A673 (cell line): ENCODE measurements at regions not wholly inside any gene's neighbourhood (a gene's known extent, or its start where the extent isn't known, plus 50 kb on each side); places are given as distances from the start of the nearest gene placed in this dataset.
"Not testable (repeated sequence)": the region's sequence is repeated elsewhere in the genome, so short reads cannot be mapped to it uniquely, and the experiment has no call there.

ENCODE experiments used
- BruUV-seq: library from RNA; stranded (reverse); fragments of 400-500 nt; replicated peaks from 2 replicates; lab custom pipeline; 2021; lab: Mats Ljungman, UMichigan
- CTCF ChIA-PET: fragments of 300-600 bp; sonication (Branson Sonifier 250); formaldehyde crosslinking; loops from one replicate; lab custom pipeline; 2022; ENCODE audit warnings: antibody characterized with exemption; lab: Charles Lee
- POLR2A ChIA-PET: fragments of 300-600 bp; sonication (Branson Sonifier 250); formaldehyde crosslinking; loops from one replicate; lab custom pipeline; 2022; ENCODE audit warnings: antibody characterized with exemption; ENCODE audit not compliant: low non-redundant PET; lab: Charles Lee
- DNase-seq: peaks from one replicate; pipeline ENCODE4 v3.0.0-alpha.2; 2015; ENCODE audit warnings: low spot score
- H3K27ac ChIP-seq: fragments of 200-600 bp; sonication (generic); 2 replicates; pipeline ENCODE4 v1.5.1; 2016; ENCODE audit warnings: mixed run types, low read depth, mild to moderate bottlenecking, mixed read lengths, antibody characterized with exemption, low read length; ENCODE audit not compliant: poor library complexity, severe bottlenecking
- H3K27me3 ChIP-seq: fragments of 200-600 bp; sonication (generic); replicated peaks from 2 replicates; pipeline ENCODE4 v1.6.1; 2017; ENCODE audit warnings: mixed run types, low read depth, mild to moderate bottlenecking, mixed read lengths, antibody characterized with exemption, low read length; ENCODE audit not compliant: insufficient read depth, poor library complexity
- H3K36me3 ChIP-seq: fragments of 200-600 bp; sonication (generic); 2 replicates; pipeline ENCODE4 v1.6.1; 2016; ENCODE audit warnings: mixed run types, mild to moderate bottlenecking, mixed read lengths, antibody characterized with exemption, low read length; ENCODE audit not compliant: insufficient read depth, poor library complexity, severe bottlenecking
- H3K4me1 ChIP-seq: fragments of 200-600 bp; sonication (generic); 2 replicates; pipeline ENCODE4 v1.6.1; 2017; ENCODE audit warnings: mixed run types, mild to moderate bottlenecking, mixed read lengths, antibody characterized with exemption, low read length; ENCODE audit not compliant: insufficient read depth, poor library complexity, severe bottlenecking
- H3K4me3 ChIP-seq: fragments of 200-600 bp; sonication (generic); 2 replicates; pipeline ENCODE4 v1.5.1; 2016; ENCODE audit warnings: low read depth, mixed run types, mild to moderate bottlenecking, mixed read lengths, low read length; ENCODE audit not compliant: poor library complexity, severe bottlenecking
- H3K9me3 ChIP-seq: fragments of 200-600 bp; sonication (generic); 2 replicates; pipeline ENCODE4 v1.6.1; 2016; ENCODE audit warnings: mixed run types, low read depth, mild to moderate bottlenecking, mixed read lengths, antibody characterized with exemption, low read length; ENCODE audit not compliant: poor library complexity, severe bottlenecking
- EZH2 ChIP-seq: fragments of 200-600 bp; sonication (generic); IDR thresholded peaks from 2 replicates; pipeline ENCODE4 v1.6.1; 2017; ENCODE audit warnings: borderline replicate concordance, low read depth, mild to moderate bottlenecking, mixed read lengths, antibody characterized with exemption, low read length; ENCODE audit not compliant: poor library complexity, severe bottlenecking
- intact Hi-C: fragments of 100-400 bp; cut with micrococcal nuclease; formaldehyde crosslinking; loops from one replicate; pipeline ENCODE4 v1.10.0; 2022; ENCODE audit not compliant: unreplicated experiment
- TF ChIP-seq, protein P1 (sequence below): fragments of 300-800, 200-600 bp; sonication (generic); conservative IDR thresholded peaks from 2 replicates; pipeline ENCODE4 v1.5.1; 2017; ENCODE audit warnings: low read depth, mild to moderate bottlenecking, antibody characterized with exemption, low read length, moderate library complexity, mixed read lengths

- no peak overlapping the region for H3K27ac ChIP-seq
- BruUV-seq, result no TSS peak
- DNase-seq, result no peak
- H3K36me3 ChIP-seq, result no peaks in the 10 kb centered on the region
- no peaks in the 10 kb centered on the region for H3K27me3 ChIP-seq
- POLR2A ChIA-PET, result no interaction called here
- TF ChIP-seq, protein P1, sequence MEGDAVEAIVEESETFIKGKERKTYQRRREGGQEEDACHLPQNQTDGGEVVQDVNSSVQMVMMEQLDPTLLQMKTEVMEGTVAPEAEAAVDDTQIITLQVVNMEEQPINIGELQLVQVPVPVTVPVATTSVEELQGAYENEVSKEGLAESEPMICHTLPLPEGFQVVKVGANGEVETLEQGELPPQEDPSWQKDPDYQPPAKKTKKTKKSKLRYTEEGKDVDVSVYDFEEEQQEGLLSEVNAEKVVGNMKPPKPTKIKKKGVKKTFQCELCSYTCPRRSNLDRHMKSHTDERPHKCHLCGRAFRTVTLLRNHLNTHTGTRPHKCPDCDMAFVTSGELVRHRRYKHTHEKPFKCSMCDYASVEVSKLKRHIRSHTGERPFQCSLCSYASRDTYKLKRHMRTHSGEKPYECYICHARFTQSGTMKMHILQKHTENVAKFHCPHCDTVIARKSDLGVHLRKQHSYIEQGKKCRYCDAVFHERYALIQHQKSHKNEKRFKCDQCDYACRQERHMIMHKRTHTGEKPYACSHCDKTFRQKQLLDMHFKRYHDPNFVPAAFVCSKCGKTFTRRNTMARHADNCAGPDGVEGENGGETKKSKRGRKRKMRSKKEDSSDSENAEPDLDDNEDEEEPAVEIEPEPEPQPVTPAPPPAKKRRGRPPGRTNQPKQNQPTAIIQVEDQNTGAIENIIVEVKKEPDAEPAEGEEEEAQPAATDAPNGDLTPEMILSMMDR, result no peak
- no peak for TF ChIP-seq EZH2
- no peak overlapping the region for H3K4me3 ChIP-seq
- CTCF ChIA-PET, result no interaction called here
- intact Hi-C loops, result no loop called here
- H3K9me3 ChIP-seq, result no peaks in the 10 kb centered on the region
- no peaks in the 10 kb centered on the region for H3K4me1 ChIP-seq
These were observed 83.4 kb downstream of the MRPL57 start for GRCh38 chr13:21259571-21260455.

GRCh38 chr13:21260561-21261290 lies 84.3 kb downstream of the MRPL57 start:
- BruUV-seq, POLR2A ChIA-PET, H3K9me3 ChIP-seq, H3K36me3 ChIP-seq, H3K4me1 ChIP-seq, intact Hi-C loops, H3K27me3 ChIP-seq, CTCF ChIA-PET, H3K27ac ChIP-seq, DNase-seq, H3K4me3 ChIP-seq: not testable (repeated sequence)

DNA sequence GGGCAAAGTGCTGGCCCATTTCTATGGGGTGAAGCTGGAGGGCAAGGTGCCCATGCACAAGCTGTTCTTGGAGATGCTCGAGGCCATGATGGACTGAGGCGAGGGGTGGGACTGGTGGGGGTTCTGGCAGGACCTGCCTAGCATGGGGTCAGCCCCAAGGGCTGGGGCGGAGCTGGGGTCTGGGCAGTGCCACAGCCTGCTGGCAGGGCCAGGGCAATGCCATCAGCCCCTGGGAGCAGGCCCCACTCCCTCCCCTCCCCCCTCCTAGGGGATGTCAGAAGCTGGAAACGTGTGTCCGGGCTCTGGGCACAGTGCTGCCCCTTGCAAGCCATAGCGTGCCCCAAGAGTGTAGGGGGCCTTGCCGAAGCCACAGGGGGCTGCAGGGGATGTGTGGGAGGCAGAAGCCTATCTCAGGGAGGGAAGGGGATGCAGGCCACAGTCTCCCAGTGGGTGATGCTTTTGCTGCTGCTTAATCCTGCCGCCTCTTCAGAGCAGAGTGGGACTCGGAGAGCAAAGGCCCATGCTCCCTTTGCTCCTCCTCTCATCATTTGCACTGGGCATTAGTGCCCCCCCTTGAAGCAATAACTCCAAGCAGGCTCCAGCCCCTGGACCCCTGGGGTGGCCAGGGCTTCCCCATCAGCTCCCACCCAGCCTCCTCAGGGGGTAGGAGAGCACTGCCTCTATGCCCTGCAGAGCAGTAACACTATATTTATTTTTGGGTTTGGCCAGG lies 85.2 kb downstream of the MRPL57 start:
- POLR2A ChIA-PET, H3K9me3 ChIP-seq, BruUV-seq, DNase-seq, CTCF ChIA-PET, H3K4me1 ChIP-seq, H3K4me3 ChIP-seq, H3K27ac ChIP-seq, H3K36me3 ChIP-seq, intact Hi-C loops, H3K27me3 ChIP-seq: not testable (repeated sequence)

- POLR2A ChIA-PET, intact Hi-C loops, CTCF ChIA-PET: not testable (repeated sequence)
These were observed 87.5 kb downstream of the MRPL57 start for GRCh38 chr13:21263909-21264308.

GRCh38 chr13:21268485-21268884 lies 92.0 kb downstream of the MRPL57 start:
- BruUV-seq, CTCF ChIA-PET: not testable (repeated sequence)

More at GRCh38 chr13:21263909-21264308, 87.5 kb downstream of the MRPL57 start:
- not testable (repeated sequence) for H3K4me3 ChIP-seq, DNase-seq, H3K27me3 ChIP-seq, H3K27ac ChIP-seq, BruUV-seq, H3K9me3 ChIP-seq, H3K4me1 ChIP-seq, H3K36me3 ChIP-seq

GRCh38 chr13:21272439-21272838 lies 96.0 kb downstream of the MRPL57 start:
- POLR2A ChIA-PET, BruUV-seq, H3K4me1 ChIP-seq, H3K9me3 ChIP-seq, intact Hi-C loops, DNase-seq, H3K36me3 ChIP-seq, H3K27me3 ChIP-seq, H3K27ac ChIP-seq, H3K4me3 ChIP-seq: not testable (repeated sequence)
- CTCF ChIA-PET, result interaction anchor here (0.6 kb wide), 1 partner anchor 23 kb away, joined by 3 read pairs; no protein-coding TSS in a partner anchor

More at GRCh38 chr13:21268485-21268884, 92.0 kb downstream of the MRPL57 start:
- intact Hi-C loops, H3K27me3 ChIP-seq, DNase-seq, H3K36me3 ChIP-seq, POLR2A ChIA-PET, H3K4me1 ChIP-seq, H3K9me3 ChIP-seq, H3K4me3 ChIP-seq, H3K27ac ChIP-seq: not testable (repeated sequence)
